EH (cell line): ENCODE measurements at regions not wholly inside any gene's neighbourhood (a gene's known extent, or its start where the extent isn't known, plus 50 kb on each side); places are given as distances from the start of the nearest gene placed in this dataset.
"Not testable (repeated sequence)": the region's sequence is repeated elsewhere in the genome, so short reads cannot be mapped to it uniquely, and the experiment has no call there.

Source experiments
- DNase-seq: peaks from one replicate; pipeline ENCODE4 v3.0.0-alpha.2; 2015; ENCODE audit warnings: low read depth

GRCh38 chr5:152701305-152701949, 296.3 kb upstream of the NMUR2 start:
- DNase-seq = no peak

DNA sequence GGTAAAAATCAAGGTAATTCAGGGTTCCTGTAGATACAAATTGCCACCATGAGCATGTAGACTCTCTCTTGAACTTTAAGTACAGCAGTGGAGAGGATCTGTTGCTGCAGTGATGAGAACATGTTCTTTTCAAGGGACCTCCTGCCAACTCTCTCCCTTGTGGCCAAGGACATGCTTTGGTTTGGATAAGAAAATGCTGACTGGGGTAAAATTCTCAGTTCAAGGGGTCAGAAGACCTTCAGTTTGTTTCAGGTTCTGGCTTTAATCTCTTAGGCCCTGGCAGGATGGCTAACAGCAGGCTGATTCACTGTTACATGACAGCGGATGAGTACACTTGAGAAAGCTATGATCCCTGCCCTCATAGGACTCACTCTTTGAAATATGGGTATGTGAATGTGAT, 299.2 kb upstream of the NMUR2 start:
- no peak for DNase-seq

DNA sequence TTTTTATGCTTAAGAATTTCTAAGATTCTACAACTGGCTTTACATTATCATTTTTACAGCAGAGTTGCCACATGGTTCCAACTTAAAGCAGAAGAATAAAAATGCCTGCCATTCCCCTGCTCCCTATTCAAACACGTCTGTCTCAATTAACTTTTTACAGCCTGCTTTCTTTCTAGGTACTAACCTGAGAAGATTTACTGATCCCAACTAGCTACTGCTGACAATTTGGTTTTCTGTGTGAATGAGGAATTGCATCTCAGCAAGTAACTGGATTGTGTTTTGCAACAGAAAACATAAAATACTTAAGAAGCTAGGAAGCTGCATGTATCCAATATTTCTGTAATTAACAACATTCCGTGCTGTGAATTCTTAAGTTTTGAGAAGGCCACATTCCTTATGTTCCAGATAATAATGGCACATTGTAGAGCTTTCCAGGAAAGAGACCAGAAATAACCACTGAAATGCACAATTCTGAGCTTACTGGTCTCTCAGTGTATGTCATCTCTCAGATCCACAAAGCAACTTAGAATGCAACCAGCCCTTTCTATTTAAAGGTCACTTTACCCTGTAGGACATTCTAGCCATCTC, 306.8 kb upstream of the NMUR2 start:
- DNase-seq = no peak

DNA sequence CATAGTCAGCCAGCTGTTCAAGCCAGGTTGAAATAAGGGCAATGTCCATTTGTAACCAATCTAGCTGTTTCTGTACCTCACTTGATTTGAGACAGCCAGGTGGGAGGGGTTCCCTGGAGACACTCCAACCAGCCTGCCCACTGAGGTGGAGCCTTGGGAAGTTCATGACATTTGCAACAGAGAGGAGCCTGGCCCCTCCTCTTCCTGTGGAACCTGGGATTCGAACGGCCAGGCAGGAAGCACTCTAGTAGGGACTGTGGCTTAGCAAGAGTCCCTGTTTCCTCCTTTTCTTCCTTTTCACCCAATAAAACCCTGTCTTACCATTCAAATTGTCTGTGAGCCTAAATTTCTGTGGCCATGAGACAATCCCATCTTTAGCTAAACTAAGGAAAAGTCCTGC, 312.3 kb upstream of the NMUR2 start:
- DNase-seq = no peak

DNA sequence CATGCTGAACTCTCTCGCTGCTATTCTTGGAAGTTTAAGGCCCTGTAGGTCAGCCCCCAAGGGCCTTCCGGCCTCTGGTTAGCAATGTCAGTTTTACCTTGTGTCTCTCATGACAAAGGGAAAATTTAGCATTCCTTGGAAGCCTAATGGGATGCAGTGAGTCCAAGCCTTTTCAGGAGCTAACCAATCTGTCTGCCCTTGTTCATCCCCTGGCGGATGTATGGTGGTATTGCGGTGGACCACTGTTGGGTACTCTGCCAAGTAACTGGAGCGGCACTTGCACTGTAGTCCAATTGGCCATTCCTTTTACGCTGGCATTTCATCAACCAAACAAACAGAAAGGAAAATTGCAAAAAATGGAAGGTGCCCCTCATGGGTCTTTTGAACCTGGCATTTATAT, 318.4 kb upstream of the NMUR2 start:
- no peak for DNase-seq

GRCh38 chr5:152730176-152730575, 325.1 kb upstream of the NMUR2 start:
- no peak for DNase-seq

DNA sequence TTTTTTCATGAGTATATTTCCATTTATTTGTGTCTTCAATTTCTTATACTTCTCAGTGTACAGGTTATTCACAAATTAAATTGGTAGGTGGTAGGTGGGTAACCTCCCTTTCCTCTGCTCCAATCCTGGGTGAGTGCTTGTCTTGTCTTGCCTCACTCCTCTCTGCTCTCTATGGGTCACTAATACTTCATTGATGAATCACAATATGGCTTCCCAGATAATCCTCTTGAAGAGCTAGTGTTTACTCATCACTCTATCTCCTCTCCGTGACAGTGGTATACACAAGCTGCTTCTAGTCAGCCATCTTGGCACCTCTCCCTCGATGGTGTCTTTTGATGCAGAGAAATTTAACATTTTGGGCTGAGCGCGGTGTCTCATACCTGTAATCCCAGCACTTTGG, 331.8 kb upstream of the NMUR2 start:
- DNase-seq = no peak

GRCh38 chr5:152739916-152740315, 334.8 kb upstream of the NMUR2 start:
- DNase-seq = no peak

DNA sequence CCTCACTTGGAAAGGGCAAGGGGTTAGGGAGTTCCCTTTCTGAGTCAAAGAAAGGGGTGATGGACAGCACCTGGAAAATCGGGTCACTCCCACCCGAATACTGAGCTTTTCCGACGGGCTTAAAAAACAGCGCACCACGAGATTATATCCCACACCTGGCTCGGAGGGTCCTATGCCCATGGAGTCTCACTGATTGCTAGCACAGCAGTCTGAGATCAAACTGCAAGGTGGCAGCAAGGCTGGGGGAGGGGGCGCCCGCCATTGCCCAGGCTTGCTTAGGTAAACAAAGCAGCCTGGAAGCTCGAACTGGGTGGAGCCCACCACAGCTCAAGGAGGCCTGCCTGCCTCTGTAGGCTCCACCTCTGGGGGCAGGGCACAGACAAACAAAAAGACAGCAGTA, 336.0 kb upstream of the NMUR2 start:
- not testable (repeated sequence) for DNase-seq

- DNase-seq = not testable (repeated sequence)
Measured at GRCh38 chr5:152787709-152788217, 382.7 kb upstream of the NMUR2 start.

GRCh38 chr5:152801886-152802285, 396.8 kb upstream of the NMUR2 start:
- no peak for DNase-seq

DNA sequence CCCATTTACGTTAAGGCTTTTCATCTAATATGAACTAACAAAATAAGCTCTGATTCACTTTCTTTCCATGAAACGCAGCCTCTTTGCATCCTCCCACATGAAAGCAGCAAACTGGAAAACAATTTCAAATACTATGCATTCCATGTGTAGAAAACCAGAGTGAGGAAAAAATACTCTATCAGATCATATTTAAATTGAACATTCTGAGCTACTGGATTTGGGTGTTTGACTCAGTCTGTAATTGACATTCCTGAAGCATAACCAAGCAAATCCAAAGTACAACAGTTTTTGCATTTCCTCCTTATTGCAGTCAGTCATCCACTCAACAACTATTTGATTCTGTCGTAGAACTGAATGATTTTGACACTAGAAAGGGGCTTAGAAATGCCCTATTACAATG, 399.1 kb upstream of the NMUR2 start:
- DNase-seq = no peak

DNA sequence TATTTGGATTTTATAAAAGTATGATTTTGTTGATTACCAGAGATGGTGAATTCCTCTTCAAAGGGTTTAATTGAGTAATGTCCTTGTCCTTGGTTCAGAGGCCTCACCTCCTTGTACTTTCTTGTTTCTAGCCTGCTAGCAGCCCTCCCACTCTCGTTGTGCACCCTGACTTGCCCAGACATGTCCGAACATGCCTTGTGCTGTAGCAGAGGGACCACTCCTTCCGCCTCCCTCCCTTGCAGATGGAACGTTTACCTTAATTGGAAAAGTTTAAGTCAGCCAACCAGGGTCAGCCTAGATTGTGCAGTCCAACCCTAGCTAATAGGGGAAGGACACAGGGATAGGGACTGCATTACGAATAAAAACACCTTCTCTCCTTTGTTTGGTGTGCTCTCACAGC, 406.9 kb upstream of the NMUR2 start:
- peak; percentile 0 for DNase-seq

- no peak for DNase-seq
Measured at GRCh38 chr5:152813526-152813925, 408.4 kb upstream of the NMUR2 start.

DNA sequence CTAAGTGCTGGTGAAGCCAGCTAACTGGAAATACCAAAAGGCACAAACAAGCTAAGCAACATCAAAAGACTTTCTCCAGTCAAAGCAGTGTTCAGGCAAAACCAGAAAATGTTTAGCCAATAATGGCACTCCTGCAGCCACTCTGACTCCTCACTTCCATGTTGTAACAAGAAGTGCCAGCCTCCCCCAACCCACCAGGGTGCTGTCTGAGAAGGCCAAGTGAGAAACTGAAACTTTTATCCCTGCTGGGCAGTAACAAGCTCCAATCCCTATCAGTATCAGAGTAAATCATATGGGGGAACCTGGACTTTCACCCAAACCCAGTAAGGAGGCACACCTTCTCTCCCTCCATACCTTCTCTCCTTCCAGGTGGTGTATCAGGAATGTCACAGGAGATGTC, 414.8 kb upstream of the NMUR2 start:
- DNase-seq = no peak

- DNase-seq = no peak
Measured at GRCh38 chr5:152824316-152824715, 419.2 kb upstream of the NMUR2 start.

- no peak for DNase-seq
Measured at GRCh38 chr5:152838241-152838786, 433.2 kb upstream of the NMUR2 start.

DNA sequence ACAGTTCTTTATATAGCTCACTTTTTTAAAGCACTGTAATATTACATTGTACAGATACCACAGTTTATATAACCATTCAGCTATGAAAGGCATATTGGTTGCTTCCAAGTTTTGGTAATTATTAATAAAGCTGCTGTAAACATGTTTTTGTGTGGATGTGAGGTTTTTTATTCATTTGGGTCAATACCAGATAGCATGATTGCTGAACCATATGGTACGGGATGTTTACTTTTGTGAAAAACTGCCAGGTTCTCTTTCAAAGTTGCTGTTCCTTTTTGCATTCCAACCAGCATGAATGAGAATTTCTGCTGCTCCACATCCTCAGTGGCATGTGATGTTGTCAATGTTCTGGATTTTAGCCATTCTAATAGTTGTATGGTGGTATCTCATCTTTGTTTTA, 439.6 kb upstream of the NMUR2 start:
- DNase-seq = no peak

GRCh38 chr5:152853361-152853760, 448.3 kb upstream of the NMUR2 start:
- DNase-seq = no peak

- DNase-seq = no peak
Measured at GRCh38 chr5:152855441-152855840, 450.4 kb upstream of the NMUR2 start.

GRCh38 chr5:152861231-152861630, 456.2 kb upstream of the NMUR2 start:
- no peak for DNase-seq

DNA sequence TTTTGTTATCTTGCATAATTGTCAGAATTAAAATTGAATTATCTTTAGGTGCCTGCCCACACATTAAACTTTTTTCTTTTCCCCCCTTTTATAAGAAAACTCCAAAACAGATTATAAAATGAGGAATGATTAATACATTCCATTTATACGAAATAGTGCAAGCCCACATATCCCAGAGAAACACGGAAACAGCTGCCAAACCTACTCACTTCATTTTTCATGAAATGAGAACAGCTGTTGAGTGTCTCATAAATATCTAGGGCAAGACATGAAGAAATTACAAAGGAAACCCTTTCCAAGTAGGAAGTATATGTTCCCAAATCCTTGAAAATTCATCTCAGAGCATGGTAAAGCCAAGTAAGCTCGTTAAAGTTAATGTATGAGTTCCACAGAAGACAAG, 459.4 kb upstream of the NMUR2 start:
- no peak for DNase-seq

- no peak for DNase-seq
Measured at GRCh38 chr5:152864991-152865390, 459.9 kb upstream of the NMUR2 start.

- no peak for DNase-seq
Measured at GRCh38 chr5:152869971-152870370, 464.9 kb upstream of the NMUR2 start.
